Peyer's patch (tissue), 4 donors: ENCODE measurements at regions not wholly inside any gene's neighbourhood (a gene's known extent, or its start where the extent isn't known, plus 50 kb on each side); places are given as distances from the start of the nearest gene placed in this dataset.

Experiments used
- DNase-seq, 3 donors: peaks; one replicate each; pipeline ENCODE4 v3.0.0-alpha.2; 2017 to 2019
- H3K27ac ChIP-seq, 4 donors: fragments of 200-600 bp; sonication (generic); one replicate each; pipeline ENCODE4 v1.5.1; 2016 to 2019
- H3K27me3 ChIP-seq, 2 donors: fragments of 200-600 bp; sonication (generic); one replicate each; pipeline ENCODE4 v1.5.1; 2019
- H3K36me3 ChIP-seq, 3 donors: fragments of 200-600 bp; sonication (generic); one replicate each; pipeline ENCODE4 v1.5.1; 2016 to 2019
- H3K4me1 ChIP-seq, 4 donors: fragments of 200-600 bp; sonication (generic); one replicate each; pipeline ENCODE4 v1.5.1; 2016 to 2019
- H3K4me3 ChIP-seq, 4 donors: fragments of 200-600 bp; sonication (generic); 1 replicate in 3 of 4; 2 replicates in 1 of 4; pipeline ENCODE4 v1.5.1; 2016 to 2019; ENCODE audit warnings: mild to moderate bottlenecking in 1 of 4
- H3K9me3 ChIP-seq, 4 donors: fragments of 200-600 bp; sonication (generic); one replicate each; pipeline ENCODE4 v1.5.1; 2016 to 2019; ENCODE audit warnings: mild to moderate bottlenecking in 1 of 4
- POLR2A ChIP-seq, 2 donors: fragments of 450-650 bp; IDR thresholded peaks; one replicate each; pipeline ENCODE4 v1.5.1; 2017; ENCODE audit warnings: antibody characterized with exemption in 2 of 2, mild to moderate bottlenecking in 2 of 2, moderate library complexity in 2 of 2
- TF ChIP-seq, protein P1 (sequence below), 6 experiments: fragments of 450-650 bp in 4 of 6; fragments of 200-600 bp in 2 of 6; sonication (generic) in 1 of 6; IDR thresholded peaks; one replicate each; pipeline ENCODE4 v1.5.1; 2017 to 2019; ENCODE audit warnings: antibody characterized with exemption in 6 of 6, mild to moderate bottlenecking in 3 of 6, moderate library complexity in 1 of 6

- DNase-seq = no peak
- Histone ChIP-seq H3K9me3 (no peaks in the 10 kb centered on the region), H3K27ac (no peak overlapping the region), H3K36me3 (no peaks in the 10 kb centered on the region), H3K27me3 (no peaks in the 10 kb centered on the region), H3K4me3 (no peak overlapping the region), H3K4me1 (no peaks in the 10 kb centered on the region)
- TF ChIP-seq, protein P1, sequence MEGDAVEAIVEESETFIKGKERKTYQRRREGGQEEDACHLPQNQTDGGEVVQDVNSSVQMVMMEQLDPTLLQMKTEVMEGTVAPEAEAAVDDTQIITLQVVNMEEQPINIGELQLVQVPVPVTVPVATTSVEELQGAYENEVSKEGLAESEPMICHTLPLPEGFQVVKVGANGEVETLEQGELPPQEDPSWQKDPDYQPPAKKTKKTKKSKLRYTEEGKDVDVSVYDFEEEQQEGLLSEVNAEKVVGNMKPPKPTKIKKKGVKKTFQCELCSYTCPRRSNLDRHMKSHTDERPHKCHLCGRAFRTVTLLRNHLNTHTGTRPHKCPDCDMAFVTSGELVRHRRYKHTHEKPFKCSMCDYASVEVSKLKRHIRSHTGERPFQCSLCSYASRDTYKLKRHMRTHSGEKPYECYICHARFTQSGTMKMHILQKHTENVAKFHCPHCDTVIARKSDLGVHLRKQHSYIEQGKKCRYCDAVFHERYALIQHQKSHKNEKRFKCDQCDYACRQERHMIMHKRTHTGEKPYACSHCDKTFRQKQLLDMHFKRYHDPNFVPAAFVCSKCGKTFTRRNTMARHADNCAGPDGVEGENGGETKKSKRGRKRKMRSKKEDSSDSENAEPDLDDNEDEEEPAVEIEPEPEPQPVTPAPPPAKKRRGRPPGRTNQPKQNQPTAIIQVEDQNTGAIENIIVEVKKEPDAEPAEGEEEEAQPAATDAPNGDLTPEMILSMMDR (IDR thresholded peaks at IDR 0.05) = no peak
- no peak for TF ChIP-seq POLR2A (IDR thresholded peaks at IDR 0.05)
These were observed 352.4 kb downstream of the QKI start for GRCh38 chr6:163766936-163767335.

GRCh38 chr6:163765335-163765734 is 350.8 kb downstream of the QKI start:
- H3K4me3 ChIP-seq = no peak overlapping the region
- no peaks in the 10 kb centered on the region for H3K27me3 ChIP-seq
- no peak for TF ChIP-seq POLR2A (IDR thresholded peaks at IDR 0.05)
- TF ChIP-seq, protein P1 (IDR thresholded peaks at IDR 0.05) = no peak
- H3K27ac ChIP-seq = no peak overlapping the region
- no peak for DNase-seq
- H3K4me1 ChIP-seq = no peaks in the 10 kb centered on the region
- H3K36me3 ChIP-seq = no peaks in the 10 kb centered on the region
- H3K9me3 ChIP-seq = no peaks in the 10 kb centered on the region

DNA sequence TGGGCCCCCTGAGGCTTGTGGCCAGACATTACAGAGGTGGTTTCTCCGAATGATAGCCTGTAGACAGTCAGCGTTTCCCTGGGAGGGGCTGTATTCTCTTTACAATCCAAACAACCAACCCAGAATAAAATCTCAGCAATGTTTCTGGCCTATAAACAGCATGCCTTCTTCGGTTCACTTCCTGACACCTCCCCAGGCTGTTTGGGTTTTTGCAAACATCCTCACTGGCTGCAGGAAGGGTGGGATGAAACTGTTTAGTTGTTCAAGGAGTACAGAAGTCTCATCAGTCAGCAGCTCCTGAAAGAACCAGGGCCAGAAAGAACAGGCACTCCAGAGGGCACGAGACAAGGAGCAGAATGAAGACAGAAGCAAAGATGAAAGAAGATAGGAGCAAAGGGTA is 350.0 kb downstream of the QKI start:
- H3K4me1 ChIP-seq = no peaks in the 10 kb centered on the region
- no peaks in the 10 kb centered on the region for H3K27me3 ChIP-seq
- no peaks in the 10 kb centered on the region for H3K36me3 ChIP-seq
- no peak overlapping the region for H3K27ac ChIP-seq
- TF ChIP-seq, protein P1 (IDR thresholded peaks at IDR 0.05) = no peak
- TF ChIP-seq POLR2A (IDR thresholded peaks at IDR 0.05) = no peak
- no peaks in the 10 kb centered on the region for H3K9me3 ChIP-seq
- H3K4me3 ChIP-seq = no peak overlapping the region
- DNase-seq = no peak

- Histone ChIP-seq H3K9me3 (no peaks in the 10 kb centered on the region), H3K36me3 (no peaks in the 10 kb centered on the region)
- no peak for DNase-seq
These were observed 347.0 kb downstream of the QKI start for GRCh38 chr6:163761481-163761880.

GRCh38 chr6:163760860-163761259 is 346.3 kb downstream of the QKI start:
- no peak for TF ChIP-seq POLR2A (IDR thresholded peaks at IDR 0.05)
- TF ChIP-seq, protein P1 (IDR thresholded peaks at IDR 0.05) = no peak

More at GRCh38 chr6:163761481-163761880, 347.0 kb downstream of the QKI start:
- TF ChIP-seq POLR2A (IDR thresholded peaks at IDR 0.05) = no peak
- TF ChIP-seq, protein P1 (IDR thresholded peaks at IDR 0.05) = no peak
- H3K4me1 ChIP-seq = no peaks in the 10 kb centered on the region
- H3K27ac ChIP-seq = no peak overlapping the region
- H3K27me3 ChIP-seq = no peaks in the 10 kb centered on the region
- H3K4me3 ChIP-seq = no peak overlapping the region

DNA sequence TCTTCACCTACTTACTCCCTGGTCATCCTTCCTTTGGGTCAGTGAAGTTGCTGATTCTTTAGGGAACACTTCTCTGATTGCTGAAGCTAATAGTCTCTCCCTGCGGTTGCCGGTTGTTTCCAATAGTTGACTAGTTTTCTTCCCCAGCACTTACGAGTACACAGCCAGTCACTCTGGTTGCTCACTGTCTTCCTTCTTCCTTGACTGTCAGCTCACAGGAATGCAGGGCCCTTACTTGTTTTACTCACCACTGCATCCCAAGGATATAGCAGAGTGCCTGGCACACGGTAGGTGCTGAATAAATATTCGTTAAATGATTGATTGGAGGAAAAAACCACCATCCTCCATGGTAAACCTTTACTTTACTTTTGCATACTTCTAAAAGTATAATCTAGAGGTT is 345.0 kb downstream of the QKI start:
- H3K36me3 ChIP-seq = no peaks in the 10 kb centered on the region
- H3K27me3 ChIP-seq = no peaks in the 10 kb centered on the region
- H3K27ac ChIP-seq = no peak overlapping the region
- TF ChIP-seq, protein P1 (IDR thresholded peaks at IDR 0.05) = no peak
- TF ChIP-seq POLR2A (IDR thresholded peaks at IDR 0.05) = no peak
- H3K9me3 ChIP-seq = no peaks in the 10 kb centered on the region
- DNase-seq = no peak
- H3K4me3 ChIP-seq = no peak overlapping the region
- H3K4me1 ChIP-seq = no peaks in the 10 kb centered on the region

More at GRCh38 chr6:163760860-163761259, 346.3 kb downstream of the QKI start:
- Histone ChIP-seq H3K36me3 (no peaks in the 10 kb centered on the region), H3K4me3 (no peak overlapping the region), H3K27me3 (no peaks in the 10 kb centered on the region), H3K4me1 (no peaks in the 10 kb centered on the region), H3K9me3 (no peaks in the 10 kb centered on the region), H3K27ac (no peak overlapping the region)
- no peak for DNase-seq
